WTC11 (cell line): ENCODE measurements at regions not wholly inside any gene's neighbourhood (a gene's known extent, or its start where the extent isn't known, plus 50 kb on each side); places are given as distances from the start of the nearest gene placed in this dataset.

Experiments
- ATAC-seq: fragments of 200-7000 bp; cut with Tn5 transposase; 2 replicates; pipeline ENCODE4 v1.10.0; 2021; ENCODE audit warnings: mild to moderate bottlenecking, moderate library complexity
- CTCF ChIA-PET: fragments of 300-600 bp; sonication (Branson Sonifier 250); formaldehyde crosslinking; loops from one replicate; lab custom pipeline; 2021; ENCODE audit warnings: antibody characterized with exemption; lab: Charles Lee
- POLR2A ChIA-PET: fragments of 350-600 bp; sonication (Branson Sonifier 250); formaldehyde crosslinking; loops from one replicate; lab custom pipeline; 2021; ENCODE audit warnings: antibody characterized with exemption; lab: Charles Lee
- DNase-seq: peaks from one replicate; pipeline ENCODE4 v3.0.0; 2021; ENCODE audit warnings: low spot score
- H3K27ac Mint-ChIP-seq: 2 replicates; pipeline ENCODE4 v1.8.0; 2021; ENCODE audit warnings: mixed read lengths
- H3K27me3 Mint-ChIP-seq: 2 replicates; pipeline ENCODE4 v1.8.0; 2021; ENCODE audit warnings: low read depth, mild to moderate bottlenecking, moderate library complexity, mixed read lengths
- H3K36me3 Mint-ChIP-seq: 2 replicates; pipeline ENCODE4 v1.8.0; 2021; ENCODE audit warnings: mixed read lengths
- H3K4me1 Mint-ChIP-seq: 2 replicates; pipeline ENCODE4 v1.8.0; 2022; ENCODE audit warnings: mixed read lengths
- H3K4me3 Mint-ChIP-seq: 2 replicates; pipeline ENCODE4 v1.8.0; 2021; ENCODE audit warnings: mild to moderate bottlenecking, moderate library complexity, mixed read lengths
- H3K9me3 Mint-ChIP-seq: 2 replicates; pipeline ENCODE4 v1.8.0; 2021; ENCODE audit warnings: mixed read lengths
- ATF2 ChIP-seq: sonication (generic); formaldehyde crosslinking; IDR thresholded peaks from 2 replicates; pipeline ENCODE4 v1.8.1; 2022; ENCODE audit warnings: low read depth, missing genetic modification reagents, borderline replicate concordance
- ATF6 ChIP-seq: sonication (generic); formaldehyde crosslinking; IDR thresholded peaks from 2 replicates; pipeline ENCODE4 v1.8.1; 2023; ENCODE audit warnings: mild to moderate bottlenecking, missing genetic modification reagents
- CREM ChIP-seq: sonication (generic); formaldehyde crosslinking; IDR thresholded peaks from 2 replicates; pipeline ENCODE4 v1.8.1; 2022; ENCODE audit warnings: mild to moderate bottlenecking, missing genetic modification reagents, moderate library complexity
- ETV6 ChIP-seq: sonication (generic); formaldehyde crosslinking; IDR thresholded peaks from 2 replicates; pipeline ENCODE4 v1.8.1; 2022; ENCODE audit warnings: mild to moderate bottlenecking, missing genetic modification reagents
- FOXK1 ChIP-seq: sonication (generic); formaldehyde crosslinking; IDR thresholded peaks from 2 replicates; pipeline ENCODE4 v1.8.0; 2022; ENCODE audit warnings: mild to moderate bottlenecking, moderate library complexity, missing genetic modification reagents
- FOXP4 ChIP-seq: sonication (generic); formaldehyde crosslinking; IDR thresholded peaks from 2 replicates; pipeline ENCODE4 v1.8.0; 2022; ENCODE audit warnings: mild to moderate bottlenecking, missing genetic modification reagents
- GABPB1 ChIP-seq: sonication (generic); formaldehyde crosslinking; IDR thresholded peaks from 2 replicates; pipeline ENCODE4 v1.8.1; 2023; ENCODE audit warnings: mild to moderate bottlenecking, missing genetic modification reagents
- JUN ChIP-seq: sonication (generic); formaldehyde crosslinking; IDR thresholded peaks from 2 replicates; pipeline ENCODE4 v1.8.0; 2023; ENCODE audit warnings: mild to moderate bottlenecking, missing genetic modification reagents
- NFATC4 ChIP-seq: fragments of 250-450 bp; sonication (Bioruptor Pico); IDR thresholded peaks from 2 replicates; pipeline ENCODE4 v1.9.0; 2021; ENCODE audit warnings: mild to moderate bottlenecking
- NR2C2 ChIP-seq: sonication (generic); formaldehyde crosslinking; IDR thresholded peaks from 2 replicates; pipeline ENCODE4 v1.8.0; 2022; ENCODE audit warnings: mild to moderate bottlenecking, missing genetic modification reagents
- OVOL2 ChIP-seq: fragments of 250-450 bp; sonication (Bioruptor Pico); IDR thresholded peaks from 2 replicates; pipeline ENCODE4 v1.9.0; 2021; ENCODE audit warnings: mild to moderate bottlenecking, borderline replicate concordance
- PRRX2 ChIP-seq: fragments of 250-450 bp; sonication (Bioruptor Pico); IDR thresholded peaks from 2 replicates; pipeline ENCODE4 v1.8.0; 2021; ENCODE audit warnings: mild to moderate bottlenecking
- SMAD3 ChIP-seq: sonication (generic); formaldehyde crosslinking; IDR thresholded peaks from 2 replicates; pipeline ENCODE4 v1.8.0; 2022; ENCODE audit warnings: missing genetic modification reagents, mild to moderate bottlenecking, borderline replicate concordance
- STAT6 ChIP-seq: sonication (generic); formaldehyde crosslinking; conservative IDR thresholded peaks from 2 replicates; pipeline ENCODE4 v1.8.1; 2023; ENCODE audit warnings: mild to moderate bottlenecking, low read depth, missing genetic modification reagents, moderate library complexity
- ZNF263 ChIP-seq: sonication (generic); formaldehyde crosslinking; IDR thresholded peaks from 2 replicates; pipeline ENCODE4 v1.8.1; 2022; ENCODE audit warnings: low read depth, mild to moderate bottlenecking, moderate library complexity, missing genetic modification reagents
- ZNF416 ChIP-seq: fragments of 250-450 bp; sonication (Bioruptor Pico); IDR thresholded peaks from 2 replicates; pipeline ENCODE4 v1.9.0; 2021; ENCODE audit warnings: mild to moderate bottlenecking, inconsistent platforms
- TF ChIP-seq, protein P1 (sequence below): sonication (generic); formaldehyde crosslinking; IDR thresholded peaks from 2 replicates; pipeline ENCODE4 v1.8.1; 2022; ENCODE audit warnings: low read depth, mild to moderate bottlenecking, moderate library complexity, missing genetic modification reagents, borderline replicate concordance

DNA sequence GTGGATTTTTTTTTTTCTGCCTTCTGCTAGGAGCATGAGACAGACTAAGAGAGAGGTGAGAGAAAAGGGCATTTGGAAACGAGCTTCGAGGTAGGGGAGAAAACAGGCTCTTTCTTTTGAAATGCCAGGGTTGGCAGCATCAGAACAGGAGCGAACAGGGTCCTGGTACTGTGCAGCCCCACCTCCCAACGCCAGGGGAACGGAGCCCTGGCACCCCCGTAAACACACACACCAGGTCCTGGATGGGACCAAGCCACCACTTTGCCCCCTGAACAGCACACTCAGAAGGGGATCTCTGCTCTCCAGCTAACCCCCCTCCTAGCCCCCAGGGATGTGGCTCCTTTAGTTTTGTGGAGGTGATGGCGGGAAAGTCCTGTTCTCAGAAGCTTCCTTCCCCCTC lies 127.1 kb downstream of the CTTN start:
- ChIA-PET CTCF (interaction anchor here (1.0 to 1.3 kb wide), 4 partner anchors 14 to 58 kb away, joined by 3 to 4 read pairs (median 4); no protein-coding TSS in a partner anchor), POLR2A (no interaction called here)
- H3K9me3 Mint-ChIP-seq = peaks cover 9% of the 10 kb centered on the region
- H3K27me3 Mint-ChIP-seq = no peaks in the 10 kb centered on the region
- H3K36me3 Mint-ChIP-seq = no peaks in the 10 kb centered on the region
- ATAC-seq = no peak
- no peak overlapping the region for H3K27ac Mint-ChIP-seq
- TF ChIP-seq FOXK1 (CRISPR knock-in tag) = no peak
- TF ChIP-seq CREM (CRISPR knock-in tag) = no peak
- TF ChIP-seq, protein P1, sequence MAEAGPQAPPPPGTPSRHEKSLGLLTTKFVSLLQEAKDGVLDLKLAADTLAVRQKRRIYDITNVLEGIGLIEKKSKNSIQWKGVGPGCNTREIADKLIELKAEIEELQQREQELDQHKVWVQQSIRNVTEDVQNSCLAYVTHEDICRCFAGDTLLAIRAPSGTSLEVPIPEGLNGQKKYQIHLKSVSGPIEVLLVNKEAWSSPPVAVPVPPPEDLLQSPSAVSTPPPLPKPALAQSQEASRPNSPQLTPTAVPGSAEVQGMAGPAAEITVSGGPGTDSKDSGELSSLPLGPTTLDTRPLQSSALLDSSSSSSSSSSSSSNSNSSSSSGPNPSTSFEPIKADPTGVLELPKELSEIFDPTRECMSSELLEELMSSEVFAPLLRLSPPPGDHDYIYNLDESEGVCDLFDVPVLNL = no peak
- TF ChIP-seq OVOL2 (CRISPR knock-in tag) = no peak
- TF ChIP-seq PRRX2 (CRISPR knock-in tag) = no peak
- TF ChIP-seq ATF2 (CRISPR knock-in tag) = no peak
- no peak for TF ChIP-seq NR2C2 (CRISPR knock-in tag)
- no peak for TF ChIP-seq STAT6 (CRISPR knock-in tag)
- TF ChIP-seq FOXP4 (CRISPR knock-in tag) = no peak
- no peak for TF ChIP-seq ATF6
- no peak for TF ChIP-seq ETV6 (CRISPR knock-in tag)
- TF ChIP-seq NFATC4 = no peak
- no peak for TF ChIP-seq ZNF263 (CRISPR knock-in tag)
- TF ChIP-seq ZNF416 (CRISPR knock-in tag) = no peak
- TF ChIP-seq JUN (CRISPR knock-in tag) = no peak
- no peak for TF ChIP-seq SMAD3 (CRISPR knock-in tag)
- no peak for TF ChIP-seq GABPB1
- TF ChIP-seq, all 79 proteins: peak for 0
- no peak overlapping the region for H3K4me3 Mint-ChIP-seq
- H3K4me1 Mint-ChIP-seq = peaks cover 66% of the 10 kb centered on the region
- DNase-seq = no peak
